IMR-90 (cell line): ENCODE measurements at regions not wholly inside any gene's neighbourhood (a gene's known extent, or its start where the extent isn't known, plus 50 kb on each side); places are given as distances from the start of the nearest gene placed in this dataset.

Experiments used
- ATAC-seq: fragments of 200-7000 bp; cut with Tn5 transposase; 2 replicates; pipeline ENCODE4 v1.9.1; 2020; ENCODE audit warnings: low read depth, mild to moderate bottlenecking, moderate library complexity
- BruUV-seq: library from RNA; stranded (reverse); fragments of 400-500 nt; replicated peaks from 2 replicates; lab custom pipeline; 2021; lab: Mats Ljungman, UMichigan
- CTCF ChIA-PET: fragments of 300-600 bp; formaldehyde crosslinking; extraction: SDS; loops from one replicate; lab custom pipeline; 2021; ENCODE audit warnings: antibody characterized with exemption; lab: Yijun Ruan, JAX
- POLR2A ChIA-PET: fragments of 300-600 bp; sonication (Branson Sonifier 250); formaldehyde crosslinking; loops from one replicate; lab custom pipeline; 2022; ENCODE audit warnings: antibody characterized with exemption; ENCODE audit not compliant: unreplicated experiment; lab: Charles Lee
- DNase-seq: peaks from one replicate; pipeline ENCODE4 v3.0.0; 2013
- H2AFZ ChIP-seq: replicated peaks from 2 replicates; pipeline ENCODE3; 2013; ENCODE audit warnings: low read length, mild to moderate bottlenecking; ENCODE audit not compliant: poor library complexity
- H2AK5ac ChIP-seq: 2 replicates; pipeline ENCODE4 v1.6.1; 2013; ENCODE audit warnings: low read depth, low read length, inconsistent platforms
- H2AK9ac ChIP-seq: replicated peaks from 2 replicates; pipeline ENCODE3; 2013; ENCODE audit warnings: mild to moderate bottlenecking, low read depth, low read length, moderate library complexity; ENCODE audit not compliant: poor library complexity
- H2BK120ac ChIP-seq: 2 replicates; pipeline ENCODE4 v1.6.1; 2013; ENCODE audit warnings: low read depth, low read length, inconsistent platforms
- H2BK15ac ChIP-seq: 3 replicates; pipeline ENCODE4 v1.6.1; 2013; ENCODE audit warnings: low read depth, low read length, inconsistent platforms
- H2BK20ac ChIP-seq: 2 replicates; pipeline ENCODE4 v1.6.1; 2013; ENCODE audit warnings: low read depth, mild to moderate bottlenecking, inconsistent platforms, low read length, moderate library complexity
- H2BK5ac ChIP-seq: 2 replicates; pipeline ENCODE4 v1.6.1; 2013; ENCODE audit warnings: mild to moderate bottlenecking, low read depth, low read length, inconsistent platforms; ENCODE audit not compliant: poor library complexity, severe bottlenecking
- H3K14ac ChIP-seq: replicated peaks from 2 replicates; pipeline ENCODE4 v1.6.1; 2013; ENCODE audit warnings: low read depth, low read length, inconsistent platforms
- H3K18ac ChIP-seq: 2 replicates; pipeline ENCODE4 v1.6.1; 2013; ENCODE audit warnings: low read depth, low read length, control low read depth
- H3K23ac ChIP-seq: 2 replicates; pipeline ENCODE4 v1.6.1; 2013; ENCODE audit warnings: low read depth, low read length, inconsistent platforms
- H3K27ac ChIP-seq: 2 replicates; pipeline ENCODE4 v1.5.1; 2013; ENCODE audit warnings: mild to moderate bottlenecking, control low read depth, low read length; ENCODE audit not compliant: insufficient read depth
- H3K27me3 ChIP-seq: 2 replicates; pipeline ENCODE4 v1.6.1; 2013; ENCODE audit warnings: low read length; ENCODE audit not compliant: control insufficient read depth, insufficient read depth
- H3K36me3 ChIP-seq: 2 replicates; pipeline ENCODE4 v1.6.1; 2013; ENCODE audit warnings: low read length, mixed read lengths; ENCODE audit not compliant: control insufficient read depth, insufficient read depth
- H3K4ac ChIP-seq: 2 replicates; pipeline ENCODE4 v1.6.1; 2013; ENCODE audit warnings: low read depth, low read length, inconsistent platforms
- H3K4me1 ChIP-seq: 2 replicates; pipeline ENCODE4 v1.6.1; 2013; ENCODE audit warnings: low read length, mixed read lengths; ENCODE audit not compliant: control insufficient read depth, insufficient read depth
- H3K4me2 ChIP-seq: 2 replicates; pipeline ENCODE4 v1.6.1; 2013; ENCODE audit warnings: low read depth, mild to moderate bottlenecking, control low read depth, low read length, moderate library complexity
- H3K4me3 ChIP-seq: 2 replicates; pipeline ENCODE4 v1.5.1; 2013; ENCODE audit warnings: low read depth, mild to moderate bottlenecking, control low read depth, low read length, moderate library complexity; ENCODE audit not compliant: insufficient read depth
- H3K56ac ChIP-seq: 2 replicates; pipeline ENCODE4 v1.6.1; 2013; ENCODE audit warnings: low read length, inconsistent platforms; ENCODE audit not compliant: insufficient read depth; ENCODE audit errors: extremely low read depth
- H3K79me1 ChIP-seq, 2 experiments: 2 replicates each; pipeline ENCODE4 v1.6.1; 2013; ENCODE audit warnings: low read length in 2 of 2, inconsistent platforms in 1 of 2, low read depth in 1 of 2
- H3K9ac ChIP-seq: 2 replicates; pipeline ENCODE4 v1.6.1; 2013; ENCODE audit warnings: low read depth, low read length, control low read depth
- H3K9me1 ChIP-seq: 2 replicates; pipeline ENCODE4 v1.6.1; 2013; ENCODE audit warnings: low read length, inconsistent platforms; ENCODE audit not compliant: insufficient read depth
- H3K9me3 ChIP-seq: 2 replicates; pipeline ENCODE4 v1.6.1; 2013; ENCODE audit warnings: low read length; ENCODE audit not compliant: control insufficient read depth, insufficient read depth
- H4K20me1 ChIP-seq: 2 replicates; pipeline ENCODE4 v1.6.1; 2013; ENCODE audit warnings: low read length, inconsistent platforms; ENCODE audit not compliant: insufficient read depth
- H4K5ac ChIP-seq: 2 replicates; pipeline ENCODE4 v1.6.1; 2013; ENCODE audit warnings: mild to moderate bottlenecking, low read depth, low read length, control low read depth
- H4K8ac ChIP-seq, 2 experiments: 2 replicates each; pipeline ENCODE4 v1.6.1; 2013; ENCODE audit warnings: low read depth in 2 of 2, low read length in 2 of 2, control low read depth in 1 of 2, inconsistent platforms in 1 of 2
- H4K91ac ChIP-seq: 2 replicates; pipeline ENCODE4 v1.6.1; 2013; ENCODE audit warnings: low read depth, low read length, inconsistent platforms; ENCODE audit not compliant: insufficient read depth
- POLR2A ChIP-seq: IDR thresholded peaks from 2 replicates; pipeline ENCODE4 v1.6.1; 2012; ENCODE audit warnings: mild to moderate bottlenecking, low read depth, low read length
- SMC3 ChIP-seq: fragments of 150-350 bp; IDR thresholded peaks from 2 replicates; pipeline ENCODE4 v1.6.1; 2016; ENCODE audit warnings: low read depth, mild to moderate bottlenecking, antibody characterized with exemption, low read length, moderate library complexity
- WGBS, 2 experiments: methylation state at CpG; one replicate each; pipeline versions ENCODE4 v1.1.5 to v1.1.7; 2013; ENCODE audit warnings: missing lambda C conversion rate in 2 of 2; ENCODE audit not compliant: insufficient read length in 1 of 2; ENCODE audit errors: extremely low coverage in 2 of 2; 5-methylcytosine and 5-hydroxymethylcytosine counted together
- dilution Hi-C: fragments of 300-500 bp; cut with HindIII; formaldehyde crosslinking; loops from one replicate; pipeline ENCODE4 v1.14.3; 2018; ENCODE audit warnings: low sequenced_read_pairs; ENCODE audit not compliant: unreplicated experiment
- in situ Hi-C: fragments of 300-500 bp; cut with MboI; formaldehyde crosslinking; loops from 3 replicates; pipeline ENCODE4 v1.14.3; 2019; ENCODE audit warnings: low sequenced_read_pairs, inconsistent platforms, mixed read lengths
- intact Hi-C: fragments of 100-400 bp; cut with micrococcal nuclease; formaldehyde crosslinking; loops from 2 replicates; pipeline ENCODE4 v1.10.0; 2022

- ChIA-PET CTCF (no interaction called here), POLR2A (no interaction called here)
- in situ Hi-C loops: no loop called here
- no CpG with 5 or more reads among the region's 1 CpG for WGBS, 2 experiments
- no peak overlapping the region for H4K5ac ChIP-seq
- H3K9me3 ChIP-seq: no peaks in the 10 kb centered on the region
- H4K8ac ChIP-seq: no peak overlapping the region
- no peak overlapping the region for H3K4me2 ChIP-seq
- no peaks in the 10 kb centered on the region for H3K4me1 ChIP-seq
- H2AK5ac ChIP-seq: no peak overlapping the region
- no peak overlapping the region for H2BK15ac ChIP-seq
- no peak overlapping the region for H2AFZ ChIP-seq
- H3K4ac ChIP-seq: no peak overlapping the region
- dilution Hi-C loops: no loop called here
- no peak overlapping the region for H2BK120ac ChIP-seq
- no peak overlapping the region for H2BK5ac ChIP-seq
- no peak overlapping the region for H3K27ac ChIP-seq
- no peaks in the 10 kb centered on the region for H3K9me1 ChIP-seq
- H3K14ac ChIP-seq: no peak overlapping the region
- no peak for ATAC-seq
- no peaks in the 10 kb centered on the region for H4K20me1 ChIP-seq
- no peak overlapping the region for H2BK20ac ChIP-seq
- TF ChIP-seq SMC3 (no peak), POLR2A (no peak)
- H3K23ac ChIP-seq: no peak overlapping the region
- no peak overlapping the region for H4K91ac ChIP-seq
- no peak overlapping the region for H3K4me3 ChIP-seq
- no peaks in the 10 kb centered on the region for H3K36me3 ChIP-seq
- no peak overlapping the region for H3K56ac ChIP-seq
- H3K9ac ChIP-seq: no peak overlapping the region
- intact Hi-C loops: no loop called here
- BruUV-seq: no TSS peak
- no peak overlapping the region for H2AK9ac ChIP-seq
- no peaks in the 10 kb centered on the region for H3K79me1 ChIP-seq
- H3K18ac ChIP-seq: no peak overlapping the region
- H3K27me3 ChIP-seq: no peaks in the 10 kb centered on the region
- no peak for DNase-seq
These were observed 208.3 kb upstream of the PMFBP1 start for GRCh38 chr16:72380283-72380682.
